Aorta (tissue), 5 donors: ENCODE measurements at regions not wholly inside any gene's neighbourhood (a gene's known extent, or its start where the extent isn't known, plus 50 kb on each side); places are given as distances from the start of the nearest gene placed in this dataset.

Source experiments
- ATAC-seq: fragments of 200-7000 bp; cut with Tn5 transposase; one replicate; pipeline ENCODE4 v1.9.1; 2022; ENCODE audit warnings: moderate library complexity; ENCODE audit not compliant: low FRiP score
- DNase-seq, 2 donors: peaks; one replicate each; pipeline ENCODE4 v3.0.0-alpha.2; 2020
- H3K27ac ChIP-seq, 2 donors: one replicate each; pipeline ENCODE4 v1.5.1; 2013; ENCODE audit warnings: low read length in 2 of 2, mild to moderate bottlenecking in 2 of 2, moderate library complexity in 2 of 2, control low read depth in 1 of 2, inconsistent platforms in 1 of 2, low read depth in 1 of 2
- H3K27me3 ChIP-seq, 2 donors: one replicate each; pipeline ENCODE4 v1.6.1; 2013; ENCODE audit warnings: control low read depth in 1 of 2, low read length in 1 of 2, mild to moderate bottlenecking in 1 of 2, moderate library complexity in 1 of 2; ENCODE audit not compliant: insufficient read depth in 2 of 2, control insufficient read depth in 1 of 2
- H3K36me3 ChIP-seq, 2 donors: one replicate each; pipeline ENCODE4 v1.6.1; 2013; ENCODE audit warnings: control low read depth in 1 of 2, low read length in 1 of 2, mild to moderate bottlenecking in 1 of 2; ENCODE audit not compliant: insufficient read depth in 2 of 2, control insufficient read depth in 1 of 2
- H3K4me1 ChIP-seq, 2 donors: one replicate each; pipeline ENCODE4 v1.6.1; 2013; ENCODE audit warnings: low read length in 2 of 2, control low read depth in 1 of 2, mild to moderate bottlenecking in 1 of 2, moderate library complexity in 1 of 2; ENCODE audit not compliant: insufficient read depth in 2 of 2, control insufficient read depth in 1 of 2
- H3K4me3 ChIP-seq, 2 donors: one replicate each; pipeline ENCODE4 v1.5.1; 2013; ENCODE audit warnings: low read length in 2 of 2, control low read depth in 1 of 2, mild to moderate bottlenecking in 1 of 2
- H3K9me3 ChIP-seq: one replicate; pipeline ENCODE4 v1.6.1; 2013; ENCODE audit warnings: mild to moderate bottlenecking, low read length; ENCODE audit not compliant: control insufficient read depth
- WGBS, 2 donors: extraction: QIAGEN DNeasy Blood & Tissue Kit; methylation state at CpG; one replicate each; pipeline ENCODE4 v1.1.7; 2013; 5-methylcytosine and 5-hydroxymethylcytosine counted together
- intact Hi-C, 2 donors: fragments of 100-400 bp; cut with DNase I; formaldehyde crosslinking; loops; one replicate each; pipeline versions ENCODE4 v1.14.2 to v1.15.0; 2022
- donor health status: healthy with polysubstance abuse.
- donor health status: Bipolar disorder and iron deficiency.
- donor health status: DM: no; HTN: no; CAD: no.
- donor health status: DM: no; HTN: no; CAD: no.
- donor health status: DM: yes; HTN: yes; CAD: no.

GRCh38 chr11:86861810-86862209 is 61.5 kb downstream of the PRSS23 start:
- no peaks in the 10 kb centered on the region for H3K27me3 ChIP-seq
- H3K9me3 ChIP-seq, result no peaks in the 10 kb centered on the region
- intact Hi-C loops, result no loop called here

GRCh38 chr11:86863476-86863875 is 63.1 kb downstream of the PRSS23 start:
- no peak overlapping the region for H3K27ac ChIP-seq
- no peaks in the 10 kb centered on the region for H3K27me3 ChIP-seq
- ATAC-seq (no peak), DNase-seq (no peak)
- intact Hi-C loops, result no loop called here
- no peaks in the 10 kb centered on the region for H3K9me3 ChIP-seq
- 68 to 69% methylated on average over 2 of the region's 2 CpGs for WGBS, 2 donors
- no peak overlapping the region for H3K4me3 ChIP-seq
- no peaks in the 10 kb centered on the region for H3K36me3 ChIP-seq
- H3K4me1 ChIP-seq, result no peaks in the 10 kb centered on the region

More at GRCh38 chr11:86861810-86862209, 61.5 kb downstream of the PRSS23 start:
- Histone ChIP-seq H3K36me3 (no peaks in the 10 kb centered on the region), H3K27ac (no peak overlapping the region), H3K4me1 (no peaks in the 10 kb centered on the region), H3K4me3 (no peak overlapping the region)
- 86 to 93% methylated on average over 6 of the region's 6 CpGs for WGBS, 2 donors
- no peak for ATAC-seq
- no peak for DNase-seq

GRCh38 chr11:86865436-86865835 is 65.1 kb downstream of the PRSS23 start:
- no peaks in the 10 kb centered on the region for H3K36me3 ChIP-seq
- DNase-seq, result no peak
- WGBS, 2 donors, result 93 to 94% methylated on average over 1 of the region's 1 CpG
- intact Hi-C loops, result no loop called here
- no peaks in the 10 kb centered on the region for H3K4me1 ChIP-seq
- H3K4me3 ChIP-seq, result no peak overlapping the region
- H3K9me3 ChIP-seq, result no peaks in the 10 kb centered on the region
- H3K27me3 ChIP-seq, result no peaks in the 10 kb centered on the region
- ATAC-seq, result no peak
- no peak overlapping the region for H3K27ac ChIP-seq

- DNase-seq, result no peak
- Histone ChIP-seq H3K36me3 (no peaks in the 10 kb centered on the region), H3K9me3 (no peaks in the 10 kb centered on the region), H3K4me3 (no peak overlapping the region), H3K27me3 (no peaks in the 10 kb centered on the region), H3K27ac (peak overlapping the region in 1 of 2 donors; percentile 25), H3K4me1 (peaks cover 3 to 4% of the 10 kb centered on the region in 2 donors)
- WGBS, 2 donors, result 47% methylated on average over 6 of the region's 6 CpGs
- no peak for ATAC-seq
- intact Hi-C loops, result no loop called here
Observed at GRCh38 chr11:86869531-86869930, 69.2 kb downstream of the PRSS23 start.

GRCh38 chr11:86869966-86870570 is 69.7 kb downstream of the PRSS23 start:
- Histone ChIP-seq H3K36me3 (no peaks in the 10 kb centered on the region), H3K4me3 (no peak overlapping the region), H3K27ac (no peak overlapping the region), H3K4me1 (peaks cover 3 to 4% of the 10 kb centered on the region in 2 donors), H3K27me3 (no peaks in the 10 kb centered on the region), H3K9me3 (no peaks in the 10 kb centered on the region)
- DNase-seq (peak; percentile 75 to 80), ATAC-seq (peak; percentile 90)
- intact Hi-C loops, result loop anchor here (1.0 to 5.0 kb wide), 4 partner anchors 49 to 422 kb away; no protein-coding TSS in a partner anchor
- 19% methylated on average over 6 of the region's 6 CpGs for WGBS, 2 donors

DNA sequence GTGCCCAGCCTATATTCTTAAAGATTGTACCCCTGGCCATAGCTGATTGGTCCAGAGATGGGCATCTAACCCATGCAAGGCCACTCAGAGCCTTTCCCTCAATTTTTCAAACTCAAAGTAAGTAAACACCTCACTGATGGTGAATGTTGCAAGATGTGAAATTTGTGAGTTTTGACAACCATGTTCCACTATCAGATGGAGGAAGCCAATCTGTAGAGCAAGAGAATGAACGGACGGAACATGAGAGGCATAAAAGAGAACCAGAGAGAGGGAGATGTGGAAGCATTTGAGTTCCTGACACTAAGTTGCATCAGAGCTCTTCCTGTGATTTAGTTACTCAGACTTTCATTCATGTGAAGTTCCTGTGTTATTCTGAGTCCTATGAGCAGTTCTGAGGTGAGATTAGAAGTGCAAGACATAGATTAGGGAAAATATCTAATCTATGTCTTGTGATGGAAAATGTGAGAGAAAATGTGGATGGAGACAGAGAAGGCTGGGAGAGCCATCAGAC is 73.3 kb downstream of the PRSS23 start:
- DNase-seq, result no peak
- H3K4me1 ChIP-seq, result peaks cover 3 to 4% of the 10 kb centered on the region in 2 donors
- H3K27me3 ChIP-seq, result no peaks in the 10 kb centered on the region
- H3K9me3 ChIP-seq, result no peaks in the 10 kb centered on the region
- 90 to 93% methylated on average over 2 of the region's 2 CpGs for WGBS, 2 donors
- H3K4me3 ChIP-seq, result no peak overlapping the region
- no peaks in the 10 kb centered on the region for H3K36me3 ChIP-seq
- ATAC-seq, result no peak
- intact Hi-C loops, result loop anchor here (5.0 kb wide), 2 partner anchors 414 to 419 kb away; no protein-coding TSS in a partner anchor
- H3K27ac ChIP-seq, result no peak overlapping the region

GRCh38 chr11:86874304-86875056 is 74.1 kb downstream of the PRSS23 start:
- H3K9me3 ChIP-seq, result no peaks in the 10 kb centered on the region
- ATAC-seq (no peak), DNase-seq (no peak)
- H3K27me3 ChIP-seq, result no peaks in the 10 kb centered on the region
- H3K36me3 ChIP-seq, result no peaks in the 10 kb centered on the region
- no peak overlapping the region for H3K27ac ChIP-seq
- 89 to 94% methylated on average over 6 of the region's 6 CpGs for WGBS, 2 donors
- intact Hi-C loops, result loop anchor here (5.0 kb wide), 2 partner anchors 413 to 418 kb away; no protein-coding TSS in a partner anchor
- no peak overlapping the region for H3K4me3 ChIP-seq
- peaks cover 3 to 4% of the 10 kb centered on the region in 2 donors for H3K4me1 ChIP-seq

GRCh38 chr11:86876716-86877234 is 76.4 kb downstream of the PRSS23 start:
- Histone ChIP-seq H3K27me3 (no peaks in the 10 kb centered on the region), H3K27ac (no peak overlapping the region), H3K36me3 (no peaks in the 10 kb centered on the region), H3K4me3 (no peak overlapping the region), H3K4me1 (no peaks in the 10 kb centered on the region), H3K9me3 (no peaks in the 10 kb centered on the region)
- ATAC-seq (no peak), DNase-seq (no peak)
- 85 to 90% methylated on average over 3 of the region's 3 CpGs for WGBS, 2 donors
- intact Hi-C loops, result no loop called here
